Astrocyte of the hippocampus (primary cell): ENCODE measurements at regions not wholly inside any gene's neighbourhood (a gene's known extent, or its start where the extent isn't known, plus 50 kb on each side); places are given as distances from the start of the nearest gene placed in this dataset.

Experiments
- DNase-seq: peaks from one replicate; pipeline ENCODE4 v3.0.0; 2011; ENCODE audit warnings: low read depth, low spot score

DNA sequence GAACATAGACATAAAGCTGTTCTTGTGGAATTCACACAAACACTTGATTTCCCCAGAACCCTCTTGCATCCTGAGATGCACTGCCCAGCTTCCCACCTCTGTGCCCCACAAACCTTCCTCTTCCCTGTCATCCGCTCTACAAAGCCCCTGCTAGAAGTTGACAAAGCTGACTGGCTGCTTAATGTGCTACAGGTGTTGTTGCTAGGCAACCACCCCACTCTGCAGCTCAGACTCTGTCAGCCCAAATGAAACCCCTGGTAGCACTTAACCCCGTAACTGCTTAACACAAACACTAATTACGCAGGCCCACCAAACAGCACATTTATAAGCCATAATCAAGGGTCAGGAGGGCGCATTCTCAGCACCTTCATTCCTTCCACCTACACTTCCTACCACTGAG lies 172.0 kb upstream of the CADM1 start:
- no peak for DNase-seq

DNA sequence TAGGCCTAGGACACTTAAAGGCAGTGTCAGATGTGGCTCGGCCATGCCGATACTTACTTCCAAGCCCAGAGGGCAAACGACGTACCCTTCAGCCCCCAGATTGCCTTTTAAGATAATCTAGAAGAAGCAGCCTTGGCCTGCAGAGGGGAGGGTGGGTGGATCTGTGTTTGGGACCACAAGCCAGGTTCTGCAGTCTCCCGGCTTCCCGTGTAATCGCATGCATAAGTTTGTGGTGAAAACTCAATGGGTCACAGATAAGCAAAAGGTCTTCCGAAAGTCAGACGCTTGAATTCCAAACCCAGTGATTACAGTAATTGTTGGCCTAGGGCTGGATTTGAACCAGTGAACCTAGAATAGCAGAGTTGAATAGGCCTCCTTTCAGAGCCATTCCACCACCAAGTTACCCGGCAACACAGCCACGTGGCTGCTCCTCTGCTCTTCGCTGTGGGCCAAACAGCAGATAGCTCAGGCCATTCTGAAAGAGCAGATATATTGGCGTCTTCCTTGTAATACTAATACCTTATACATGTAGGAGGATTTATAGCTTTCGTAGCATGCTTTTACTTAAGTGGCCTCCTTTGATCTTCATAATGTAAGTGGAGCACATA lies 170.8 kb upstream of the CADM1 start:
- DNase-seq = no peak

- peak; percentile 46 for DNase-seq
Measured at GRCh38 chr11:115674176-115674936, 170.1 kb upstream of the CADM1 start.

- no peak for DNase-seq
Measured at GRCh38 chr11:115673720-115674119, 169.5 kb upstream of the CADM1 start.

DNA sequence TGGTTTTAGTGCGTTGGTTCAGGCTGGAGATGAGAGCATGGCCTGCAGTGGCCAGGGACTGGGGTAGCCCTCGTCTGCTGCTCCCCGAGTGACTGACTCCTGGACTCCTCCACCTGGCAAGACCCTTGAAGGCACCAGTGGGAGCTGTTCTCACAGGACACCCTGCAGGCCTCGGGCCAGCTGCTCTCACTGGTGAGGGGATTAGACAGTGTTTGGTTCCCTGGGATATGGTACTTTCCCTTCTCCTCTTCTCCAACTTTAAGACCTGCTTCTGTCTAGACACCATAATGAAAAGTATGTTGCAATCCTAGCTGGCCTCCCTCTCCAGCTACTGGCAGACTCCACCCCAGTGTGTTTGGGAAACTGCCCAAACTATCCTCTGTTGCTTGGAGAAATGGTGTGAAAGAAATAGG lies 168.8 kb upstream of the CADM1 start:
- DNase-seq = peak; percentile 72

- DNase-seq = no peak
Measured at GRCh38 chr11:115672412-115672811, 168.2 kb upstream of the CADM1 start.

DNA sequence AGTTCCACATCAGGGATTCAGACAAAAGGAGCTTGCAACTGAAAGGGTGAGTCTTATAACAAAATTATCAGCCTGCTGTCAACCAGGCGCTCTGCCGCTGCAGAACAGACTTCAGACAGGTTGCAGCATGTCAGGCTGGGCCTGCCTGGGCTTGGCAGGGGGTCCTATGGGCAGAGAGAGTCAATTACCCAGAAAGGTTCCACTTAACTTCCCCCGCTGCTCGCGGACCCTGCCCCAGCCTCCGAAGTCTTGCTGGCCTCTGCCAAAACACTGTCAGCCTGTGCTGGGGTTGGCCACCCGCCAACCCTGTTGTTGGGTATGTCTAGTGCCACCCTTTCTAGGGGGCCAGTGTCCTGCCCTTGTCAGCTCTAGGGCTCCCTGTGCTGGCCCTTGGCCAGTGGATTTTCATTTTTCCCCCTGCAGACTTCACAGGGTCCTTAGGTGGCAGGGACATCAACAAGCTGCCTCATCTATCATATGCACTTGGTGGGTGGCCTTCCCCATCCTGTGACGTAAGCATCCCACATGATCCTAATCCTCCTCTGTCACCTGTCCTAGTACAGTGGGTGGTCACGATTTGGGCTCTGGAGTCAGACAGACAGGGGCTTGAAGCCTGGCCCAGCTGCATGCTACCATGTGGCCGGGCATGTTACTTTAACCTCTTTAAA lies 166.5 kb upstream of the CADM1 start:
- DNase-seq = no peak

- DNase-seq = no peak
Measured at GRCh38 chr11:115665958-115666357, 161.7 kb upstream of the CADM1 start.

DNA sequence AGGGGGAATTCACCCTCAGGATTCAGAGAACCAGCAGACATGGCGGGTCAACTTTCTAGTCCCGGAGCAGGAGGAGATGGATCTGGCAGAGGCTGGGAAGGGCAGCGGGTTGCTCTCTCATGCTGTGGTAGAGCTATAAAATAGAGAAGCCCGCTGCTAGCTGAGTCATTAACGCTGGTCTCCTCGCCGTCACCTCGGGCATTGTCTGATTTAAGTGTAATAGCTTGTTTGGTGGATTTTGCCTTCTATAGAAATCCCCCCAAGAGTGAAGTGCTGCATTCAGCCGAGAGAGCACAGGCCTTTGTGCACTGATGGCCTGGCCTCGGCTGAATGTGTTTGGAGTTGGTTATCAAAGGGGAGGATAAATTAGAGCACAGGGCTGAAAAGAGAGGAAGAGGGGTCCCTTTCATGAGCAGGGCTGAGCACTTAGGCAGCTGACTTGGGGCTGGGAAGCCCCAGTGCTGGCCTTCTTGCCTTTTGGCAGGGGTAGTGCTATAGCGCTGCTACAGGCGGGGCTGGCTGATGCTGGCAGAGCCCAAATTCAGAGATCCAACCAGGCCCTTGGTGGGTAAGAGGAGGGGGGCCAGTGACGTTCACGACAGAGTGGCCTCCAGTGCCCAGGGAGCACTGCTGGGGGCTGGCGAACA lies 161.1 kb upstream of the CADM1 start:
- DNase-seq = no peak

DNA sequence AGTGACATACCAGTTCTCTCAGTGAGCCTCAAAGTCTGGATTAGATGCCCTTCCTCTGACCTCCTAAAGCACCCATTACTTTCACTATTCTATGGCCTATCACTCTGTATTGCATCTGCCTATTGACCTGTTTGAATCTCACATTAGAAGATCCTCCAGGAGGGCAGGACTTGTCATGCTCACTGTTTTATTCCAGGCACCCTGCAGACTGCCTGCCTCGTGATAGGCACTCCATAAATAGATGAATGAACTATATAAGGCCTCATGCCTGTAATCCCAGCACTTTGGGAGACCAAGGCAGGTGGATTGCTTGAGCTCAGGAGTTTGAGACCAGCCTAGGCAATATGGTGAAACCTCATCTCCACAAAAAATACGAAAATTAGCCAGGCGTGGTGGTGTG lies 160.1 kb upstream of the CADM1 start:
- no peak for DNase-seq

DNA sequence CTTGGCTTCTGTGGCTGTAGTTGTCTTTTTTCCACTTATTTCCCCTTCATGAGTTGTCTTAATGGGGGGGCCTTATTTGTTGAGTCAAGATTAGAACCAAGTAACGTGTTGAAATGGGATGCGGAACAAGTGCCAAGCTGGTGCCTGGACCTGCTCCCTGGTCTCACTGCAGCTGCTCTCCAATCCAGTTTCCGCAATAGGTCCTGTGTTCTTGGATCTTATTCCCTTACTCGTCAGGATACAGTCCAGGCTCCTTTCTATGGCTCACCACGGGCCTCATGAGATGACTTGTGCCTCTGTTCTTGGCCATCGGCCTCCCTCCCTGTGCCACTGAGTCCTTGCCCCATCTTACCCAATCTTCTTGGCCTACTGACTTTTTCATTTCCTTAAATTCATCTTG lies 159.6 kb upstream of the CADM1 start:
- no peak for DNase-seq

DNA sequence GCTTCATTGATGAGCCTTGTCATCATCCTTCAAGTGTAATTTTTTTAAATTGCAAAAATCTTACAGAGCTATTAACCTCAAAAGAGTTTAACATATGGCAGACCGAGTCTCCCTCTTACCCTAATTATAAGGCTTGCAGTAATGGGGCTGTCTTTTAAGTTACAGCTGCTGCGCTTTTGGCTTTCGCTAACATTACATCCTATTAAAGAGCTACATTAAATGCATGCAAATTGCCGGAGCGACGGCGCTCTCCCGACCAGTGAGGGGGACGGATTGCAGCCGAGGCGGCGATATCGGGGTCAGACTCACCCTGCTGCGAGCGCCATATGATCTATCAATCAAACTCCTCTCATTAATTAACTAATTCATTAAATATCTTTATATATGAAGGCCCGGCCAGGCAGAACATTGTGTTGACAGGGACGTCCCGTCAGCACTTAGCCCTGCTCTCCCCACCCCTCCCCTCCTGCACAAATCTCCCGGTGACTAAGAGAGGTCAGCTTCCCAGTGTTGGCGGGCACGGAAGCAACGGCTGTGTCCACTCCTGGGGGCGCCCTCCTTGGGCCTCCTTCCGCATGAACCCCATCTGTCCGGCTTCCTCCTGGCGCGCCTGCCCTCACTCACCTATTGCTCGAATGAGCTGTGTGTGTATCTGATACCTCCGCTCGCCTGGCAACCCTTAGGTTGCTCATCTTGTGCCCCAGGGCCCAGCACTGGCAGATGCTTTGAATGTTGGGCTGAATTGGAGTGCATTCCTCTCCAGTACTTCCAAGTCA lies 156.0 kb upstream of the CADM1 start:
- peak; percentile 50 for DNase-seq

- peak; percentile 77 for DNase-seq
Measured at GRCh38 chr11:115659061-115659963, 155.1 kb upstream of the CADM1 start.

DNA sequence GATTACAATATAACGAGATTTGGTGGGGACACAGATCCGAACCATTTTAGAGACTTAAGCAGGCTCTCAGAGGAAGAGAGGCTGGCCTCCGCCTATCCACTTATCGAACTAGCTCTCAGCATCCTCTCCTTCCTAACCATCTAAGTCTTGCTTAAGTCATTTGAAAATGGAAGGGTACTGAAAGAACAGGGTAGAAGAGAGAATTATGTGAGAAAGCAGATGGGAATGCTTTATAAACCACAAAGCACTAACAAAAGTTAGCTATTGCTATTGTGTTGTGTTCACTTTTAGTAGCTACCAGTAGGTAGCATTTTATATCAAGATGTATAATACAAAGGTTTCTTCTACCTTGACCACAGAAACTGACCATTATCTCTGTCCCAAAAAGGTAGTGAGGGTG lies 153.4 kb upstream of the CADM1 start:
- DNase-seq = no peak

DNA sequence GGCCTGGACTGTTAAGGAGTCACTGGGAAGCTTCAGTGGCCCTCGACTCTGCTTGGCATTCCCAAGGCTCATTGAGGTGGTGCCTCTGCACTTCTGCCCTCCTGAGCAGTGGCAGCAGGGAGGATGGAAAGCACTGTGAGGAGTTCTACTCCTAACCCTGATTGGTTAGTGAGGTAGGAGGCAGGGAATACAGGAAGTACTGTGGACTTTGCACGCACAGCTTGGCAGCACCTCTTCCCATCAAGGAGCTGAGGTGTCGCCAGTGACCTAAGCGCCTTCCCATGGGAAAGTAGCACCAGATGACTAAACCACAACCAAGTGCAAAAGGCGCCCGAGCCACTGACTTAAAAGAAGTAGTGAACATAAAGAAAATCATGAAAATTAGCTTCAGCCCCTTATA lies 152.5 kb upstream of the CADM1 start:
- DNase-seq = no peak

GRCh38 chr11:115656041-115656440 lies 151.8 kb upstream of the CADM1 start:
- DNase-seq = no peak

GRCh38 chr11:115654792-115655191 lies 150.6 kb upstream of the CADM1 start:
- DNase-seq = no peak

GRCh38 chr11:115653926-115654325 lies 149.7 kb upstream of the CADM1 start:
- DNase-seq = no peak

GRCh38 chr11:115653076-115653475 lies 148.9 kb upstream of the CADM1 start:
- no peak for DNase-seq

DNA sequence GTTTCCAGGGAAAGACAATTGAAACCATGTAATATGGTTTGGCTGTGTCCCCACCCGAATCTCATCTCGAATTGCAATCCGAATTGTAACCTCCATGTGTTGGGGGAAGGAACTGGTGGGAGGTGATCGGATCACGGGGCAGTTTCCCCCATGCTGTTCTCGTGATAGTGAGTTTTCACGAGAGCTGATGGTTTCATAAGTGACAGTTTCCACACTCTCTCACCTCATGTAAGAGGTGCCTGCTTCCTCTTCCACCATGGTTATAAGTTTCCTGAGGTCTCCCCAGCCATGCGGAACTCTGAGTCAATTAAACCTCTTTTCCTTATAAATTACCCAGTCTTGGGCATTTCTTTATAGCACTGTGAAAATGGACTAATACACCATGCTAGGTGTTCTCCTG lies 148.3 kb upstream of the CADM1 start:
- DNase-seq = no peak

- DNase-seq = no peak
Measured at GRCh38 chr11:115652094-115652493, 147.9 kb upstream of the CADM1 start.
